NCI-H2107 treated with DMSO at 0.1 percent for 48 hours (cell line): ENCODE measurements at regions not wholly inside any gene's neighbourhood (a gene's known extent, or its start where the extent isn't known, plus 50 kb on each side); places are given as distances from the start of the nearest gene placed in this dataset.
"Not testable (repeated sequence)": the region's sequence is repeated elsewhere in the genome, so short reads cannot be mapped to it uniquely, and the experiment has no call there.

Source experiments
- DNase-seq: peaks from one replicate; lab custom pipeline; 2025; ENCODE audit not compliant: unreplicated experiment; lab: John Stamatoyannopoulos, UW

DNA sequence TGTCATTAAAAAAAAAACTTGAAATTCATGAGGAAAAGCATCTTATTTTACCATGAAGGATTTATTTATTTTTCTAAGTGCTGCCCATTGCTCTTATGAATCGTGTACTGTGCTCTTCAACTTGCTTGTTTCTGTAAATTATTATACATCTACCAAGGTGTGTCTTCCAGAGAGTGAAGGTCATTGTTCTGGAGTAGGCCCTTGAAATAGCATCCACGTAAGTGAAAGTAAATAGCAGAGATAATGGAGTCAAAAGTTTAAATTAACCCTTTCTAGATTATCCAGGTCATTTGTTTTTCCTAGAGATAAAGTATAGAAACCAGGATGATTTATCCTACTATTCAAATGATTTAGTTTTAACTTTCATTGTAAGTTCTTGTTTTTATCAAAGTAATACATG is 473.1 kb downstream of the DIRAS2 start:
- DNase-seq, result peak; percentile 29

- not testable (repeated sequence) for DNase-seq
These were observed 468.7 kb downstream of the DIRAS2 start for GRCh38 chr9:90173935-90174334.

DNA sequence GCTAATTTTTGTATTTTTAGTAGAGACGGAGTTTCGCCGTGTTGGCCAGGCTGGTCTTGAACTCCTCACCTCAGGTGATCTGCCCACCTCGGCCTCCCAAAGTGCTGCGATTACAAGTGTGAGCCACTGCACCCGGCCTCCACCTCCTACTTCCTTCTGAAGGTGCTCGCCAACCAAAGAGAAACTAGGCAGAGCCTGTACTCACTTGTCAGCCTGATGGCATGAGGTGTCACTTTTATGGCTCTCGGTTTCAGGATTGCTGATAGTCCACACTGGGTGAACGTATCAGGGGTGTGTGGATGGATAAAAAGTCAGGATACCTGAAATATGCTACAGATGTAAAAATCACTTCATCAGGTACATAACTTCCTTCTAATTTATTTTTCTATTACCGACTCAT is 468.3 kb downstream of the DIRAS2 start:
- DNase-seq, result not testable (repeated sequence)

DNA sequence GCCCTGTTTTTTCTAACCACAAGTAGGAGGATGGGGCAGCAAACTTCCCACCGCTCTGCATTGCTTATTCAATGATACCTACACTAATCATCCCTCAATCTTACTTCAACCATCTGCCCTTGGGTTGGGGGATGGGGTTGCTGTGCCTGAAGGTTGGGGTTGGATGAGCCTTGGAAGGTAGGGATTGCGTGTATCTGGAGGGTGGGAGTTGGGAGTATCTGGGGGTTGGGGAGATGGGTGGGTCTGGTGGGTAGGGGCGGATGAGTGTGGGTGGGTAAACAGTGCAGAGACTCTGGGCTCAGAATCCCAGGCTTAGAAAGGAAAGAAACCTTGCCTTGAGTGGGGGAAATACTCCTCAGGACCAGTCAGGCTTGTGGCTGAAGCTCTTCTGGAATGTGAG is 467.4 kb downstream of the DIRAS2 start:
- DNase-seq, result no peak

- DNase-seq, result no peak
These were observed 466.8 kb downstream of the DIRAS2 start for GRCh38 chr9:90175865-90176264.

GRCh38 chr9:90176901-90177300 is 465.7 kb downstream of the DIRAS2 start:
- peak; percentile 80 for DNase-seq

DNA sequence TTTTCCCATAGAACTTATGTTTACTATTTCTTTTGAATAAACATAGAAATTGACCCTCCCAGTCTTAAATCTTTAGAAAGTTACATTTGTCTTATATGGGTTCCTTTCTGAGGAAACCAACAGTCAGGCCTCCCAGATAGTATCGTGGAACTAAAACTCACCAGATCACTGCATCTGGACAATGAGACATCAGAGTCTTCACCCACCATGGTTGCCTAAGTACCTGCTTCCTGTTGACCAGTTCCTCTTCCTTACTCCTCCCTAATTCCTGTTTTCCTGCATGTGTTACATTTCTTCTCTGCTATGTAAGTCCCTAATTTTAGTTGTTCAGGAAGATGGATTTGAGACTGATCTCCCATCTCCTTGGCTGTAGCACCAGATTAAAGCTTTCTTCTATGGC is 462.2 kb downstream of the DIRAS2 start:
- DNase-seq, result no peak

- no peak for DNase-seq
These were observed 454.0 kb downstream of the DIRAS2 start for GRCh38 chr9:90188656-90189055.

DNA sequence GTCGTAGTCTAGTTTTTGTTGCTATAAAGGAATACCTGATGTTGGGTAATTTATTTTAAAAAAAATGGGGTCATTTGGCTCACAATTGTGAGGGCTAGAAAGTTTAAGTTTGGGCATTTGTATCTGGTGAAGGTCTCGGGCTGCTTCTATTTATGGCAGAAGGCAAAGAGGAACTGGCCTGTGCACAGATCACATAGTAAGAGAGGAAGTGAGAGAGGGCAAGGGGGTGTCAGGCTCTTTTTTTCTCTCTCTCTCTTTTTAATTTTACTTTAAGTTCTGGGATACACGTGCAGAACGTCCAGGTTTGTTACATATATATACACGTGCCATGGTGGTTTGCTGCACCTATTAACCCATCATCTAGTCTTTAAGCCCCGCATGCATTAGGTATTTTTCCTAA is 453.3 kb downstream of the DIRAS2 start:
- DNase-seq, result no peak

DNA sequence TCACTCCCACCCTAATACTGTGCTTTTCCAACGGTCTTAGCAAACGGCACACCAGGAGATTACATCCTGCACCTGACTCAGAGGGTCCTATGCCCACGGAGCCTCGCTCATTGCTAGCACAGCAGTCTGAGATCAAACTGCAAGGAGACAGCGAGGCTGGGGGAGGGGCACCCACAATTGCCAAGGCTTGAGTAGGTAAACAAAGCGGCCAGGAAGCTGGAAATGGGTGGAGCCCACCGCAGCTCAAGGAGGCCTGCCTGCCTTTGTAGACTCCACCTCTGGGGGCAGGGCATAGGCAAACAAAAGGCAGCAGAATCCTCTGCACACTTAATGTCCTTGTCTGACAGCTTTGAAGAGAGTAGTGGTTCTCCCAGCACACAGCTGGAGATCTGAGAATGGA is 450.2 kb downstream of the DIRAS2 start:
- not testable (repeated sequence) for DNase-seq

GRCh38 chr9:90198956-90199355 is 443.7 kb downstream of the DIRAS2 start:
- no peak for DNase-seq

DNA sequence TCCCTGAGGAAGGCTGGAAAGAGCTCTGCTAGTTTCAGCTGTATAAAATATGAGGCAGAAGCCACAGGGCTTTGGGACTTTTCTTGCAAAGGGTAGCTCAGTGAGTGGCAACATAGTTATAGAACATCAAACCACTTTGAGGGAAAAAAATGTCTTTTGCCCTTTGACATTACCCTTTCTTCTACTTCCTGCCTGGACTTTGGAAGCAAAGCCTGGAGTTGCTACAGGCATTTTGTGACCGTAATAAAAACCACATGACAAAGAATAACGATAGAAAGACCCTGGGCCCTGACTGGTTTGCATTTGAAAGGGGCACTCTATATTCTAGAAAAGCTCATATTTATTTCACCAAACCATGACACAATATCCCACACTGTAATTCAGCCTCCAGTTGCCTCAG is 440.9 kb downstream of the DIRAS2 start:
- DNase-seq, result no peak

- DNase-seq, result no peak
These were observed 438.3 kb downstream of the DIRAS2 start for GRCh38 chr9:90204128-90204831.

GRCh38 chr9:90213045-90213444 is 429.6 kb downstream of the DIRAS2 start:
- DNase-seq, result not testable (repeated sequence)

- no peak for DNase-seq
These were observed 423.0 kb downstream of the DIRAS2 start for GRCh38 chr9:90219548-90220118.

DNA sequence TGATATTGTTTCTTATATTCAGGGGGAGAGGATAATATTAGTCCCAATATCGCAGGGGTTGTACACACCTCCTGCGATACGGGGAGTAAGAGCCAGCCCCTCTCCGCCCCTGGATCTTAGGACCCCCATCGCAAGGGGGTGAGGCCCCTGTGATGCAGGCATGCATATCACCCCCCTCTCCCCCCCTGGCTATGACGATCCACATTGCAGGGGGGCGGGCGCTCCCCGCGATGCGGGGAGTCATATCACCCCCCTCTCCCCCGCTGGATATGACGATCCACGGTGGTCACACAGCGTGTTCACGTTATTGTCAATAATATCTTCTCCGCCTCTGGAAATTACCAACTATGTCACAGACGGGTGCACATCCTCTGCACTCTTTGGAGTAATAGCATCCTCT is 420.7 kb downstream of the DIRAS2 start:
- DNase-seq, result not testable (repeated sequence)

DNA sequence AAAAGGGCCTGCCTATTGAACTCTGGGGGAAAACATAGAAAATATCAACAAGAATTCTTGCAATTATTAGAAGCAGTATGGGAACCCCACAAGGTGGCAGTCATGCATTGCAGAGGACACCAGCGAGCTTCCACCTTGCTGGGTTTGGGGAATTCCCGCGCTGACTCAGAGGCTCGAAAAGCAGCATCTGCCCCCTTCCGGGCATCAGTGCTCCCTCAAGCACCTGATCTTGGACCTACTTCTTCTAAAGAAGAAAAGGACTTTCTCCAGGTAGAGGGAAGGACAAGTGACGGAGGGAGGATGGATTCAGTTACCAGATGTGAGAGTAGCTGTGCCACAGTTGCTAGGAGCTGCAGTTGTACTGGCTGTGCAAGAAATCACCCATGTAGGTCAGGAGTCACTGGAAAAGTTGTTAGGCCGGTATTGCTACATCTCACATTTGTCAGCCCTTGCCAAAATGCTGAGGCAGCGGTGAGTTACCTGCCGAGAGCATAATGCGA is 415.7 kb downstream of the DIRAS2 start:
- peak; percentile 39 for DNase-seq

DNA sequence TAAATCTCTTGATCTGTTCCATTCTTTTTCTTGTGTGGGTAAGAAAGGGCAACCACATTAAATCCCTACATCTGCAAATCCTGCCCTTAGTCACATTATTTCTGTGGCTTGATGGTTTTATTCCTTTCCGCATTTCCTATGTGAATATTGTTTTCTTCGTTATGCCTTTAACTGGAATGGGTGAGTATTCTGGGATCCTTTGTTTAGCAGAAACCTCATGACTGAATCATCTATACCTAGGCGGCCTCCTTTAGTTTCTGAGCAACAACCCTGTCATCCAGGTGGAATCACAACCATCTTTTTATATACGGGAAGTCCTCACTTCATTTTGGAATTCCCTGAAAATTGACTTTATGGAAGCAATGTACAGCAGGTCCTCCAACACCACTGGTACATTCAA is 409.5 kb downstream of the DIRAS2 start:
- DNase-seq, result not testable (repeated sequence)

- DNase-seq, result no peak
These were observed 402.1 kb downstream of the DIRAS2 start for GRCh38 chr9:90240541-90240940.

GRCh38 chr9:90245661-90246060 is 397.0 kb downstream of the DIRAS2 start:
- DNase-seq, result no peak

- DNase-seq, result no peak
These were observed 393.5 kb downstream of the DIRAS2 start for GRCh38 chr9:90249094-90249493.

DNA sequence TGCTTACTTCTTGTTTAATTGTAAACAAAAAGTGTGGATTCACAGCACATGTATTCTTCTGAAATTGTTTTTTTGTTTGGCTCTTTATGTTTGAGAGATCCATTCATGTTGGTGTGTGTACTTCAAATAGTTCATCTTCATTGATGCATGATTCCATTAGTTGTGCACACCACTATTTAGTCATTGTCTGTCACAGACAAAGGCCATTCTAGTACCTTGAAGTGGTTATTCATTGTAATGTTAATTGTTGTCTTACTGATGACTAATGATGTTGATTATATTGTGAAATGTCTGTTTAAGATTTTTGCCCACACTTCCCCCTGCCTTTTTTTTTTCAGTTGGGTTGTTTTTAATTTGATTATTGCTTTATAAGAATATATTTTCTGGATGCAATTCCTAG is 391.3 kb downstream of the DIRAS2 start:
- DNase-seq, result no peak

DNA sequence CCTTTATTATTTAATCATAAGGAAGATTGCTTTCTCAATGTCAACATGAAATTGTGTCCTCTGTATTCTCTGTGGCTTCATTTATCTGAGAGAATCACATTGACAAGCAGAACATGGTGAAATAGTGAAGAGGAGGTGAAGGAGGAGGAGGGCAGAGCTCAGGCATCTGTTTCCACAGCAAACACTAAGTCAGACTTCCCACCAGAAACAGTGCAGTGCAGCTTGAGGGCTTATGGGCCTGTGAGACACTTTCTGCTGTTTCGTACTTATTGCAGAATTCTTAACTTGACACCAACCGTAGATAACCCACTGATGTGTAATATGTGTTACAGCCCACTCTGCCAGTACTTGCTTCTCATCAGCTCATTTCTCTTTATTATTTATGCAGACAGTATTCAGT is 386.3 kb downstream of the DIRAS2 start:
- no peak for DNase-seq
